Trophoblast cell (in vitro differentiated cells and primary cell): ENCODE measurements at regions not wholly inside any gene's neighbourhood (a gene's known extent, or its start where the extent isn't known, plus 50 kb on each side); places are given as distances from the start of the nearest gene placed in this dataset.

Source experiments
- DNase-seq, 2 donors: peaks; one replicate each; pipeline ENCODE4 v3.0.0-alpha.2; 2016
- H2AFZ ChIP-seq: 2 replicates; pipeline ENCODE4 v1.6.1; 2013; ENCODE audit warnings: low read length, moderate library complexity, mild to moderate bottlenecking; ENCODE audit not compliant: insufficient read depth, poor library complexity
- H2AK5ac ChIP-seq: 2 replicates; pipeline ENCODE4 v1.6.1; 2013; ENCODE audit warnings: mild to moderate bottlenecking, low read length
- H2BK120ac ChIP-seq: 2 replicates; pipeline ENCODE4 v1.6.1; 2013; ENCODE audit warnings: low read length, mild to moderate bottlenecking, moderate library complexity; ENCODE audit not compliant: insufficient read depth, poor library complexity
- H2BK12ac ChIP-seq: 2 replicates; pipeline ENCODE4 v1.6.1; 2013; ENCODE audit warnings: mild to moderate bottlenecking, low read length, moderate library complexity
- H2BK5ac ChIP-seq: 2 replicates; pipeline ENCODE4 v1.6.1; 2013; ENCODE audit warnings: low read length, low read depth, moderate library complexity, mild to moderate bottlenecking; ENCODE audit not compliant: poor library complexity
- H3K14ac ChIP-seq: 2 replicates; pipeline ENCODE4 v1.6.1; 2013; ENCODE audit warnings: mild to moderate bottlenecking, low read length
- H3K18ac ChIP-seq: 2 replicates; pipeline ENCODE4 v1.6.1; 2013; ENCODE audit warnings: mild to moderate bottlenecking, low read length
- H3K23ac ChIP-seq: 2 replicates; pipeline ENCODE4 v1.6.1; 2013; ENCODE audit warnings: low read length
- H3K27ac ChIP-seq: 2 replicates; pipeline ENCODE4 v1.5.1; 2013; ENCODE audit warnings: low read depth, mild to moderate bottlenecking, inconsistent platforms, low read length, moderate library complexity
- H3K27me3 ChIP-seq: 2 replicates; pipeline ENCODE4 v1.6.1; 2013; ENCODE audit warnings: inconsistent platforms, mild to moderate bottlenecking, low read length, moderate library complexity; ENCODE audit not compliant: insufficient read depth
- H3K36me3 ChIP-seq, 2 experiments: 1 replicate in 1 of 2; 2 replicates in 1 of 2; pipeline ENCODE4 v1.6.1; 2013; ENCODE audit warnings: low read length in 2 of 2, mild to moderate bottlenecking in 2 of 2, moderate library complexity in 1 of 2; ENCODE audit not compliant: insufficient read depth in 2 of 2, control insufficient read depth in 1 of 2
- H3K4ac ChIP-seq: 2 replicates; pipeline ENCODE4 v1.6.1; 2013; ENCODE audit warnings: low read depth, mild to moderate bottlenecking, low read length, moderate library complexity
- H3K4me1 ChIP-seq, 2 experiments: 1 replicate in 1 of 2; 2 replicates in 1 of 2; pipeline ENCODE4 v1.6.1; 2013; ENCODE audit warnings: low read length in 2 of 2, mild to moderate bottlenecking in 2 of 2, moderate library complexity in 1 of 2; ENCODE audit not compliant: insufficient read depth in 2 of 2, control insufficient read depth in 1 of 2
- H3K4me2 ChIP-seq: 2 replicates; pipeline ENCODE4 v1.6.1; 2013; ENCODE audit warnings: inconsistent platforms, mild to moderate bottlenecking, low read length, moderate library complexity
- H3K4me3 ChIP-seq: 2 replicates; pipeline ENCODE4 v1.5.1; 2013; ENCODE audit warnings: mild to moderate bottlenecking, low read depth, low read length, inconsistent platforms
- H3K79me1 ChIP-seq: one replicate; pipeline ENCODE4 v1.6.1; 2013; ENCODE audit warnings: low read length
- H3K79me2 ChIP-seq: 2 replicates; pipeline ENCODE4 v1.6.1; 2013; ENCODE audit warnings: low read length, mild to moderate bottlenecking; ENCODE audit not compliant: control insufficient read depth, insufficient read depth, poor library complexity
- H3K9ac ChIP-seq: 2 replicates; pipeline ENCODE4 v1.6.1; 2013; ENCODE audit warnings: mild to moderate bottlenecking, low read length
- H3K9me3 ChIP-seq: 2 replicates; pipeline ENCODE4 v1.6.1; 2013; ENCODE audit warnings: low read depth, mild to moderate bottlenecking, control low read depth, inconsistent platforms, low read length; ENCODE audit not compliant: insufficient read depth
- H4K12ac ChIP-seq: 2 replicates; pipeline ENCODE4 v1.6.1; 2013; ENCODE audit warnings: low read depth, mild to moderate bottlenecking, low read length, moderate library complexity
- H4K8ac ChIP-seq: 2 replicates; pipeline ENCODE4 v1.6.1; 2013; ENCODE audit warnings: low read depth, mild to moderate bottlenecking, low read length, moderate library complexity
- H4K91ac ChIP-seq: one replicate; pipeline ENCODE4 v1.6.1; 2013; ENCODE audit warnings: low read depth, mild to moderate bottlenecking, low read length, moderate library complexity
- WGBS: extraction: QIAGEN DNeasy Blood & Tissue Kit; methylation state at CpG from one replicate; pipeline ENCODE4 v1.1.7; 2013; ENCODE audit warnings: missing lambda C conversion rate; ENCODE audit not compliant: insufficient read length, insufficient coverage; ENCODE audit errors: extremely low coverage; 5-methylcytosine and 5-hydroxymethylcytosine counted together

- Histone ChIP-seq H4K12ac (no peak overlapping the region), H3K4ac (no peak overlapping the region), H3K79me2 (no peaks in the 10 kb centered on the region), H3K9me3 (no peaks in the 10 kb centered on the region), H3K36me3 (no peaks in the 10 kb centered on the region), H4K91ac (no peak overlapping the region), H3K27me3 (no peaks in the 10 kb centered on the region), H3K4me2 (no peak overlapping the region), H4K8ac (no peak overlapping the region), H2AFZ (no peak overlapping the region), H2AK5ac (no peak overlapping the region), H3K14ac (no peak overlapping the region), H3K23ac (no peak overlapping the region), H3K79me1 (no peaks in the 10 kb centered on the region), H2BK12ac (no peak overlapping the region), H3K9ac (no peak overlapping the region), H3K4me1 (peaks cover 0 to 1% of the 10 kb centered on the region in 2 experiments), H2BK5ac (no peak overlapping the region), H3K4me3 (no peak overlapping the region), H3K18ac (no peak overlapping the region), H2BK120ac (no peak overlapping the region), H3K27ac (no peak overlapping the region)
- no CpG with 5 or more reads among the region's 1 CpG for WGBS
- DNase-seq: no peak
Measured at GRCh38 chr6:112800439-112800838, 453.3 kb downstream of the RFPL4B start.

DNA sequence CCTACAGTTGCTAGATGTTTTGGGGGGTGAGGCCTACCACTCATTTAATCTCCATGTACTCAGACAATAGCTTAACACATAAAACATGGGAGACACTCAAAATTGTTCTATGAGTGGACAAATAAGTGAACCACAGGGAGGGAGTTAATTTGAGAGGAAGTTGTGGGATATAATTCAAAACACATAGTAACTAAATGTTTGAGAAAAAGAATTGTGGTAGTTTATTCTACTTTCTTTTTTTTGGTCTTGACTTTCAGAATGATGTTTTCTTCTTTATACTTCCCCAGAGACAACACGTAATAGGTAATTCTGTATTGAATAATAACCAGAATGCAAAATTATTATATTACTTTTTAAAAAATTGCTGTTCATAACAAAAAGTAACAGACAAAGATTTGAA is 453.8 kb downstream of the RFPL4B start:
- H3K4me2 ChIP-seq: no peak overlapping the region

GRCh38 chr6:112801468-112802080 is 454.4 kb downstream of the RFPL4B start:
- no peak overlapping the region for H2BK12ac ChIP-seq
- no peaks in the 10 kb centered on the region for H3K36me3 ChIP-seq
- no peaks in the 10 kb centered on the region for H3K9me3 ChIP-seq
- H2BK120ac ChIP-seq: no peak overlapping the region
- H3K4me1 ChIP-seq: peaks cover 0 to 1% of the 10 kb centered on the region in 2 experiments
- no peak overlapping the region for H3K27ac ChIP-seq
- no peak overlapping the region for H3K4me3 ChIP-seq
- H4K91ac ChIP-seq: peak overlapping the region; percentile 47
- no CpG with 5 or more reads among the region's 3 CpGs for WGBS
- H3K4me2 ChIP-seq: no peak overlapping the region
- no peaks in the 10 kb centered on the region for H3K79me2 ChIP-seq
- H2AK5ac ChIP-seq: no peak overlapping the region
- no peaks in the 10 kb centered on the region for H3K27me3 ChIP-seq
- no peak overlapping the region for H3K9ac ChIP-seq
- H3K18ac ChIP-seq: no peak overlapping the region
- H4K8ac ChIP-seq: no peak overlapping the region
- H3K14ac ChIP-seq: no peak overlapping the region
- no peak overlapping the region for H4K12ac ChIP-seq
- H3K79me1 ChIP-seq: no peaks in the 10 kb centered on the region
- H2AFZ ChIP-seq: no peak overlapping the region
- H3K4ac ChIP-seq: no peak overlapping the region
- DNase-seq: no peak
- H3K23ac ChIP-seq: no peak overlapping the region
- no peak overlapping the region for H2BK5ac ChIP-seq

More for the DNA sequence above, 453.8 kb downstream of the RFPL4B start:
- H4K12ac ChIP-seq: no peak overlapping the region
- no peak overlapping the region for H2BK5ac ChIP-seq
- no peaks in the 10 kb centered on the region for H3K9me3 ChIP-seq
- H2AFZ ChIP-seq: no peak overlapping the region
- no peak overlapping the region for H4K91ac ChIP-seq
- peaks cover 0 to 1% of the 10 kb centered on the region in 2 experiments for H3K4me1 ChIP-seq
- no CpG with 5 or more reads among the region's 1 CpG for WGBS
- no peak overlapping the region for H3K18ac ChIP-seq
- no peak overlapping the region for H3K9ac ChIP-seq
- H2AK5ac ChIP-seq: no peak overlapping the region
- no peak for DNase-seq
- H3K79me1 ChIP-seq: no peaks in the 10 kb centered on the region
- no peak overlapping the region for H2BK12ac ChIP-seq
- no peak overlapping the region for H3K14ac ChIP-seq
- H2BK120ac ChIP-seq: no peak overlapping the region
- H3K79me2 ChIP-seq: no peaks in the 10 kb centered on the region
- H3K36me3 ChIP-seq: no peaks in the 10 kb centered on the region
- no peak overlapping the region for H3K27ac ChIP-seq
- H3K4ac ChIP-seq: no peak overlapping the region
- no peak overlapping the region for H3K23ac ChIP-seq
- H3K4me3 ChIP-seq: no peak overlapping the region
- H3K27me3 ChIP-seq: no peaks in the 10 kb centered on the region
- H4K8ac ChIP-seq: no peak overlapping the region

DNA sequence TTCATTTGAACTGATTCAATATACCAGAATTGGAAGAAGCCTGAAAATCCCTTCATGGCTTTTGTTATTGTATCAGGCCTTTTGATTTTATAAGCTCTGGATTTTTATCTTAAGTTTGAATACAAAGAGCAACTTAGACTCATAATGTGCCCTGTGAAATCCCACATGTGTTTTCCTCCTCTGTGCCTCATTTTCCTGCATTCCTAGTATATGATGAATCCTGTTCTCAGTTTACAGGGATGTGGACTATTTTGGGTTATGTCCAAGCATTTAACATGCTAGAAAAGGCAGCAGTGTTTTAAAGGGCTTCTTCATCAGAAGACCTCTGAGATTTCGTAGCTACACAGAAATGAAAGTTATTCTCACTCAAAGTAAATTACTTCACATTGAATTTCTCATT is 455.0 kb downstream of the RFPL4B start:
- Histone ChIP-seq H3K14ac (no peak overlapping the region), H3K9me3 (no peaks in the 10 kb centered on the region), H4K8ac (no peak overlapping the region), H4K12ac (no peak overlapping the region), H2BK120ac (no peak overlapping the region), H3K18ac (no peak overlapping the region), H3K4ac (no peak overlapping the region), H3K36me3 (no peaks in the 10 kb centered on the region), H3K27ac (no peak overlapping the region), H2BK12ac (no peak overlapping the region), H3K79me1 (no peaks in the 10 kb centered on the region), H3K4me3 (no peak overlapping the region), H2BK5ac (no peak overlapping the region), H4K91ac (no peak overlapping the region), H3K79me2 (no peaks in the 10 kb centered on the region), H3K23ac (no peak overlapping the region), H3K4me2 (no peak overlapping the region), H2AK5ac (no peak overlapping the region), H3K27me3 (no peaks in the 10 kb centered on the region), H3K4me1 (peaks cover 0 to 1% of the 10 kb centered on the region in 2 experiments), H2AFZ (no peak overlapping the region), H3K9ac (no peak overlapping the region)
- WGBS: no CpG with 5 or more reads among the region's 1 CpG
- DNase-seq: no peak
